ENCODE measurements at regions not wholly inside any gene's neighbourhood (a gene's known extent, or its start where the extent isn't known, plus 50 kb on each side); places are given as distances from the start of the nearest gene placed in this dataset.
"Not testable (repeated sequence)": the region's sequence is repeated elsewhere in the genome, so short reads cannot be mapped to it uniquely, and the experiment has no call there.

- peak; percentile 64 for DNase-seq
These were observed 136.1 kb upstream of the CLINT1 start for GRCh38 chr5:157994906-157995519.

DNA sequence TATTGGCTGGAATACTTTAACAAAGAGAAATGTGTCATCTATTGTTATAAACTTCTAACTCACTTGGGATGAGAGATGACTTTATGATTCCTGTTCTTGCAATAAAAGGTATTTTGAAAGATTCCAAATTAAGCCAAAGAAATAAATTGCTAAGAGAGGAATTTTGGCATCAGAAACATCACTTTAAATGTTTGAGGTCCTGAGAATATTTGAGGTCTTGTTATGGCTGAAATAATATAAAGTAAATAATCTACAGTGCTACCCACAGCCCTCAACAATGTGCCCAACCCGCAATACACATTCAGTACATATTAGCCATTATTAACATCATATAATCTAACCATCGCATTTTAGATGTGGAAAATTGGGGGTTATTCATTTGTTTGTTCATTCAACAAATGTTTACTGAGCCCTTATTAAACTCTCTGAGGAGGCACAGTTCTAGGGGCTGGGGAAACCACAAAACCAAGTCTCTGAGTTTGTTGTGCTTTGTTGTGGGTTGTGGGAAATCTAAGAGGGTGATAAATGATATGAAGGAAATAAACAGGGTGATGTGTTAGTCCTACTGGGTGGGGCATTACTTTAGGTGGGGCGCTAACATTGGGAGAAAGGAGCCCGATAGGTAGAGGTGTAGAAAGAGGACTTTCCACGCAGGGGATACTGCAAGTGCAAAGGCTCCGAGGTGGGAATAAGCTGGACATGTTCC, 135.2 kb upstream of the CLINT1 start:
- DNase-seq: no peak

DNA sequence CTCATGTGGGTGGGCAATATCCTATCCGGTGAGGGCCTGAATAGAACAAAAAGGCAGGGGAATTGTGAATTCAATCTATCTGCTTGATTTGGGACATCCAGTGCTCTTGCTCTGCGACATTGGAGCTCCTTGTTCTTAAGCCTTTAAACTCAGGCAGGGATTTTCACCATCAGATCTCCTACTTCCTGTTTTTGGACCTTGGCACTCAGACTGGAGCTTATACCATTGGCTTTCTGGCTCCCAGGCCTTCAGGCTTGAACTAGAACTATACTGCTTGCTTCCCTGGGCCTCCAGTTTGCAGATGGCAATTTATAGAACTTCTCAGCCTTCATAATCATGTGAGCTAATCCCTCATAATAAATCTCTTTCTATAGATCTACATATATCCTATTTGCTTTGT, 134.3 kb upstream of the CLINT1 start:
- DNase-seq: no peak

GRCh38 chr5:157990583-157991181, 131.7 kb upstream of the CLINT1 start:
- DNase-seq: no peak

DNA sequence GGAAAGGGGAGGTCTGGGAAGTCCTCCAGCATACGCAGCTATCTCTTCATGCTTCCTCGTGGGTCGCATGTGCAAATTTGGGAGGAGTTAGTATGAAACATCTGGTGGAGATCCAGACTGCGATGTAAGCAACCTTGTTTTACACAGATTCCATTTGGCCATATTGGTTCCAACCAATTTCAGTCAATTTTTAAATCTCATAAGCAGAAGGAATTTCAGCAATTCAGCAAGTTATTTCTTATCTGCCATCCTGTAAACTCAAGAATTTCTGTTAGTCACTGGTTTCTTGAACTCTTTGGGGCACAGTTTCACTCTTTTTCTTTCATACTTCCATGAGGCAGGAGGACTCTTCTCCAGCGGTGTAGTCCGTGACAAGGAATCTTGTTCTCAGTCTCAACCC, 130.4 kb upstream of the CLINT1 start:
- no peak for DNase-seq

- no peak for DNase-seq
These were observed 128.3 kb upstream of the CLINT1 start for GRCh38 chr5:157987259-157987658.

DNA sequence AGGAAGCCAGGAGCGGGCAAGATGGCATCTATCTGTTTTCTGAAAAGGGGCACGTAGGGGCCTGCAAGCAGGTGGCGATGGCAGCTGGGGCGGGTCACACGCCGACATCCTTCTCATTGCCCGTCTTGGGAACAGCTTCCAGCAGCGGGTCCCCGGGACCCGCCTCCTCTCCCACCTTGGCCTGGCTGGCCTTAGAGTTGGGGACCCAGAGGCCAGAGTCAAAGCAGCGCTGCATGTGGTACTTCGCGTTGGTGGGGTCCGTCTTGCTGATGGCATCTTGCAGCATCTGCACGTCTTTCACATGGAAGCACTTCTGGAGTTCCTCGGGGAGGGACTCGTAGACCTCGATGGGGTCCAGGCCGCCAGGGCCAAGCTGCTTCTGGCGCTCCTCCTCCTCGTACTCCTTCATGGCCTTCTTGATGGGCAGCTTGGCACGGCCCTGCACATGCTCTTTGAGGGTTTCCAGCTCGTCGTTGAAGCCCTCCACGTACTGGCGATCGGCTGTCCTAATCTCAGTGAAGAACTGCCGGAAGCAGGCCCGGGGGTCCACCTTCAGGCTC, 127.6 kb upstream of the CLINT1 start:
- DNase-seq: no peak

- no peak for DNase-seq
These were observed 125.7 kb upstream of the CLINT1 start for GRCh38 chr5:157984611-157985010.

DNA sequence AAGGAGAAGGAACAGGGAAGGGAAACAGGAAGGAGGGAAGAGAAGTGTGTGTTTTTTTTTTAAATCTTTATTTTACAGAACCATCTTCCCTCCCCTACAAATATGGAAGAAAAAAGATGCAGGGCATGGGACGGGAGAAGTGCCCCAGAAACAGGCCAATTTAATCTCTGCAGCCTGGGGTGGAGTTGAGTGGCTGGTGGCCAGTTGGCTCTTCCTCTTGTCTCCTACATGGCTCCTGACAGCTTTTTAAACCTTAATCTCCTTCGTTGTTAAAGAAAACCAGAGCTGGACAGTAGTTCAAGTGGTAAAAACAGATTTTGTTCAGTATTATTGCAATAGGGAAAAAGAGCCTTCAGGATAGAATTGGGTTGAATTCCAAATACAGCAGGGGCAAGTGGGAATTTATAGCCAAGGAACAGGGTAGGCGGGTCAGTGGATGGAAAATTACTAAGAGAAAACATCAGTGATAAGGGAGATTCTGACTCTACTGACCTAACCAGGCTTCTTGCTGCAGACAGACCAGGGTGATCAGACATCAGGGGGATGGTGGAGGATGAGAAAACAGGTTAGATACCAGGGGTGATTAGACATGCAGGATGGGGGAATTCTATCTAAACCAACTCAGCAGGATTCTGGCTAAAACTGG, 125.1 kb upstream of the CLINT1 start:
- DNase-seq: no peak

- no peak for DNase-seq
These were observed 119.1 kb upstream of the CLINT1 start for GRCh38 chr5:157978061-157978460.

DNA sequence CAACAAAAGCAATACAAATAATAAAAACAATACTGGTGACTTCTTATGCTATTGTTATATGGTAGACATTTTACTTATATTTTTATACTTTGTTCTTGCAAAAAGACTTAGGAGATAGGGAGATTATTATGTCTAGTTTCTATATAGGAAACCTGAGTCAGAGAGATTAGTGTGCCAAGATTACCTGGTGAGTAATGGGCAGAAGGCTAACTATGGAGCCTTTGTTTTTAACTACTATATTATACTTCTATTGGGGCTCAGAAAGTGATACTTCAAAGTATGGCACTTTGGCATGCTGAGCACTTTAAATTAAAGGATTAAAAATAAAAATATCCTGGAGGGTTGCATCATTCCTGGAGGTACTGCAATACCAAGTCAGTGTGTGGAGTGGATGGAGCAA, 117.5 kb upstream of the CLINT1 start:
- DNase-seq: no peak

GRCh38 chr5:157972579-157972978, 113.6 kb upstream of the CLINT1 start:
- no peak for DNase-seq

DNA sequence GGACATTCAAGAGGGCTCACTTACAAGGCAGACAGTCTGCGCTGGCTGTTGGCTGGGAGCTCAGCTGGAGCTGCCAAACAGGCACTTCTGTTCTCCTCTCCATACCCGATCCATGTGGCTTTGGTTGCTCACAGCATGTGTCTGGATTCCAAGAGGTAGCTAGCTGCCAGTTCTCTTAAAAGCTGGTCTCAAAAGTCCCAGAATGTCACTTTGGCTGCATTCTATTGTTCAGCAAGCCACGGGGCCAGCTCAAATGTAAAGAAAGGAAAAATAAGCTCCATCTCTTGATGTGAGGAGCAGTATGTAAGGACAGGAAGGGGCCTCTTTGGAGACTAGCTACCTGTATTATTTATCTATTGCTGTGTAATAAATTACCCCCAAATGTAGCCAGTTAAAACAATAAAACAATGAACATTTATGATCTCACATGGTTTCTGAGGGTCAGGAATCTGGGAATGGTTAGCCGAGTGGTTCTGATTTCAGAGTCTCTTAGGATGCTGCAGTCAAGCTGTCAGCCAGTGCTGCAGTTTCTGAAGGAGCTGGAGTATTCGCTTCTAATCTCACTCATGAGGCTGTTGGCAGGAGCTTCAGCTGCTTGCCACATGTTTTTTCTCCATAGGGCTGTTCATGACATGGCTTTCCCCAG, 112.7 kb upstream of the CLINT1 start:
- no peak for DNase-seq

GRCh38 chr5:157968570-157968969, 109.6 kb upstream of the CLINT1 start:
- not testable (repeated sequence) for DNase-seq

DNA sequence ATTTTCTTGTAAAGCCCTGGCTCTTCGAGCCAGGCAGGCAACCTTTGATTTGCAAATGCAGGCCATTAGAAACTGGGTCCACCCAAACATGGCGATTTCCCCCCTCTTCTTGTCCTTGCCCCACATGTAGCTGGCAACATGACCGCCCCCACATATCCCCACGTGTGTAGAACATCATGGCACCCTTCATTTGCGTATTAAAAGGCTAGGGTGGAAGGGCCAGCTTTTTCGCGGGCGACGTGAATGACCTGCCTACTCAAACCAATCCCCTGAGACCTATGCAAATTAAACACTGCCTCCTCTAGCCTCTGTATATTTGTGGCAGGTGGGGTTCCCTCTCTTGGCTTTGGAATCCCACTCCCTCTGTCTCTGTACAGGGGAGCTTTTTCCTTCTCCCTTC, 107.0 kb upstream of the CLINT1 start:
- no peak for DNase-seq

DNA sequence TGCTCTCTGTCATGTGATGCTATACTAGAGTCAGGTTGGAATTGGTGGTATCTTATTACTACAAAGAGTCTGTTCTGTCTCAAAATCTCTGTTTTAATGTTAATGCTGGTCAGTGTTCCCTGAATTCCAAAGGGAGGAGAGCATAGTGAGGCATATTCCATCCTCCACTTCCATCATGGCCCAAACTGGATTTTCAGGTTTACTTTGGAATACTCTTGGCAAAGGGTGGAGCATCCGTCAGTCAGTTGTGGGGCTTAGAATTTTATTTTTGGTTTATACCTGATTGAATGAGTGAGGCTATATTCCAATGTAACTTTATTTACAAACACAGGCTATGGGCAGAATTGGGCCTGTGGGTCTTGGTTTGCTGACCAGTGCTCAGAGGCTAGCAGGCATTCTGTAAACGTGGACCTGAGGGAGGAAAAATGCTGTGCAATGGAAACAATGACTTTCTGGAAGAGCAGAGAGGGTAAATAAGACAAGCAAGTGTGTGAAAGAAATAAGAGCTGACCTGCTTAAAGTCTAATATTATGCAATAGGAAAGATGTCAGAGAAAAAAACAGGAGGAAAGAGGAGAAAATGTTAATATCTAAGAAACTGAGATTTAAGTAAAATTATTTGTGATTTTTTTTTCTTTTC, 106.2 kb upstream of the CLINT1 start:
- DNase-seq: no peak

DNA sequence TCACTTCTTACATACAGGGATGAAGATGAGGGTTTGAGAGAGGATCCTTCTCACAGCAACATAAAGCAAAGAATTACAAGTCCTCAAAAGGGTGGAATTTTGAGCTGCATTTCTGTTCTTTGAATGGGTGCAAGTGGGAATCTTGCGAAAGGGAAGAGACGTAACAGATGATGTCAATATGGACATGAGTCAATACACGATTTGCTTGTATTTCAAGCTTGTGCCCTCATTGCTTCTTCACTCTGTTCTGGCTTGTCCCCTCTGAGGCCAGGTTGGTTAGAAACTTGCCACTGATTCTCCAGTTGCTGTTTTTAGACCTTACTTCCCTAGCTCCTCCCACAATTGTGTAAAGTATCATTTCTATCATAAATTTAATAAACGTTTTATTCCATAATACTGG, 104.8 kb upstream of the CLINT1 start:
- DNase-seq: no peak

- DNase-seq: no peak
These were observed 104.3 kb upstream of the CLINT1 start for GRCh38 chr5:157963244-157963643.

DNA sequence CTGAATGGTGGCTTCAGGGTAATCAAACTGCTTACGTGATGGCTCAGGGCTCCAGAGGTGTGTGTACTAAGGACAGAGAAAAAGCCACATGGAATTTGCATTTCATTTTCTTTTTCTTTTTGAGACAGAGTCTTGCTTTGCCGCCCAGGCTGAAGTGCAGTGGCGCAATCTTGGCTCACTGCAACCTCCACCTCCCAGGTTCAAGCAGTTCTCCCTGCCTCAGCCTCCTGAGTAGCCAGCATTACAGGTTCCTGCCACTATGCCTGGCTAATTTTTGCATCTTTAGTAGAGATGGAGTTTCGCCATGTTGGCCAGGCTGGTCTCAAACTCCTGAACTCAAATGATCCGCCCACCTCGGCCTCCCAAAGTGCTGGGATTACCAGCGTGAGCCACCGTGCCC, 103.7 kb upstream of the CLINT1 start:
- not testable (repeated sequence) for DNase-seq

- no peak for DNase-seq
These were observed 103.1 kb upstream of the CLINT1 start for GRCh38 chr5:157961896-157962590.

DNA sequence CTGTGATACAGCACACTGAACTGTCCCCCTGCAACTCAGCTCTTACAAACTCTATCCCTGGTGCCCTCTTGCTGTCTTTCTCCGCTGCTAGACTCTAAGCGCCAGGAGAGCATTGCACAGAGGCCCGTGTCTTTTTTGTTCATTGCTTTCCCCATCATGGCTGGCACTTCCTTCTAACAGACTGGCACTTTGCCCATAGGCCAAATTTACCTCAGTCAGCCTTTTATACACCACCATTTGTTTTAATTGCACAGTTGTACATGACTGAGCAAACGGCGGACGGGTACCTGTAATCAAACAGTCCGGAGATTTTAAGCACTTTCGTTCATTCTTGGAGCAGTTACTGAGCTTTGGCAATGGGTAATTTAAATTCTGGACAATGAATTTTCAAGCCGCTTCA, 102.2 kb upstream of the CLINT1 start:
- DNase-seq: no peak

- DNase-seq: no peak
These were observed 100.4 kb upstream of the CLINT1 start for GRCh38 chr5:157959370-157959769.

Data from stimulated activated CD8-positive, alpha-beta memory T cell treated with anti-CD3 and anti-CD28 coated beads, Interleukin-4, amount 100 ng/mL, for 48 hours (primary cell).